ENCODE measurements at regions not wholly inside any gene's neighbourhood (a gene's known extent, or its start where the extent isn't known, plus 50 kb on each side); places are given as distances from the start of the nearest gene placed in this dataset.

DNA sequence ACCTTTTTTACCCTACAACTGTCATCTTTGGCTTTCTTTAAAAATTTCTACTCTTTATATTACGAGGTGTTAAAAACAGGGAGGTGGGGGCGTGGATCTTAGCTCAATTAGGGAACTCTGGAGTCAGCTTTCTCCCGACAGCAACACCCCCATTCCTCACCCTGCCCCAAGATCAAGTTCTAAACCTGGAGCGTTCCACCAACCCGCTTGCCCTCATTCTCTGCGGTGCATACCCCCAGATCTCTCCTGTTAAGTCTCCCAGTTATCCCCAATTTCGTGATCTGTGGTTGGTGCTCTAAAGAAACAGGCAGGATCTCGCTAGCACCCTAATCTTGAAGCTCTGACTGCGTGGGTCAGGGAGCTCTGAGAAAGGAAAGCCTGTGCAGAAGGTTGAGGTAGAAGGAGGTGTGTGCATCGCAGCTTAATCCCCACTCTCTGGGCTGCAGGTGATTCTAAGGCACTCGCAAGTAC lies 177.3 kb upstream of the NTM start:
- ATAC-seq, result no peak

DNA sequence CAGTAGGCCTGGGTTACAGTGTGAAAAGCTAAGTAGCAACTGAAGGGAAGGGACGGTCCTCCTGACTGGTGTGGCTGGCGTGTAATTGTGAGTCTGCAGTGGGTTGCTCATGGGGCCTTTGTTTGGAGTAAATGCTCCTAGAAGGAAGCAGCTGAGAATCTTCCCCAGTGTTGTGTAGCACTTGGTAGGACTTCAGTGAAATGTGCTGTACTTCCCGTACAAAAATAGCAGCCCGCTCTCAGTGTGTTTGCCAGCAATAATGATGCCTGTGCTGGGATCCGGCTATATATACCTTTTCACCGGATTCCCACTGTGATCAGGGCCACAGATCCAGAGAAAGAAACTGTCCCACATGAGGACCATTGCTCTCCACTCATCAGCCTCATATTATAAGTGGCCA lies 175.7 kb upstream of the NTM start:
- TF ChIP-seq OSR1 (CRISPR knock-in tag; IDR thresholded peaks at IDR 0.05) (no peak), ARNTL (CRISPR knock-in tag; IDR thresholded peaks at IDR 0.05; ENCODE audit: borderline replicate concordance, low read depth) (no peak), ZFP30 (CRISPR knock-in tag; IDR thresholded peaks at IDR 0.05) (no peak), CSDC2 (CRISPR knock-in tag; IDR thresholded peaks at IDR 0.05) (no peak), ZNF565 (CRISPR knock-in tag; conservative IDR thresholded peaks at IDR 0.05; ENCODE audit: low read depth) (no peak), ISL1 (CRISPR knock-in tag; IDR thresholded peaks at IDR 0.05) (no peak)
- TF ChIP-seq, protein P1, sequence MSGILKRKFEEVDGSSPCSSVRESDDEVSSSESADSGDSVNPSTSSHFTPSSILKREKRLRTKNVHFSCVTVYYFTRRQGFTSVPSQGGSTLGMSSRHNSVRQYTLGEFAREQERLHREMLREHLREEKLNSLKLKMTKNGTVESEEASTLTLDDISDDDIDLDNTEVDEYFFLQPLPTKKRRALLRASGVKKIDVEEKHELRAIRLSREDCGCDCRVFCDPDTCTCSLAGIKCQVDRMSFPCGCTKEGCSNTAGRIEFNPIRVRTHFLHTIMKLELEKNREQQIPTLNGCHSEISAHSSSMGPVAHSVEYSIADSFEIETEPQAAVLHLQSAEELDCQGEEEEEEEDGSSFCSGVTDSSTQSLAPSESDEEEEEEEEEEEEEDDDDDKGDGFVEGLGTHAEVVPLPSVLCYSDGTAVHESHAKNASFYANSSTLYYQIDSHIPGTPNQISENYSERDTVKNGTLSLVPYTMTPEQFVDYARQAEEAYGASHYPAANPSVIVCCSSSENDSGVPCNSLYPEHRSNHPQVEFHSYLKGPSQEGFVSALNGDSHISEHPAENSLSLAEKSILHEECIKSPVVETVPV (CRISPR knock-in tag; IDR thresholded peaks at IDR 0.05), result no peak
- ATAC-seq, result no peak

More for the DNA sequence above, 177.3 kb upstream of the NTM start:
- TF ChIP-seq PPARA (CRISPR knock-in tag; IDR thresholded peaks at IDR 0.05; ENCODE audit: borderline replicate concordance) (no peak), ZNF8 (CRISPR knock-in tag; IDR thresholded peaks at IDR 0.05) (no peak)

DNA sequence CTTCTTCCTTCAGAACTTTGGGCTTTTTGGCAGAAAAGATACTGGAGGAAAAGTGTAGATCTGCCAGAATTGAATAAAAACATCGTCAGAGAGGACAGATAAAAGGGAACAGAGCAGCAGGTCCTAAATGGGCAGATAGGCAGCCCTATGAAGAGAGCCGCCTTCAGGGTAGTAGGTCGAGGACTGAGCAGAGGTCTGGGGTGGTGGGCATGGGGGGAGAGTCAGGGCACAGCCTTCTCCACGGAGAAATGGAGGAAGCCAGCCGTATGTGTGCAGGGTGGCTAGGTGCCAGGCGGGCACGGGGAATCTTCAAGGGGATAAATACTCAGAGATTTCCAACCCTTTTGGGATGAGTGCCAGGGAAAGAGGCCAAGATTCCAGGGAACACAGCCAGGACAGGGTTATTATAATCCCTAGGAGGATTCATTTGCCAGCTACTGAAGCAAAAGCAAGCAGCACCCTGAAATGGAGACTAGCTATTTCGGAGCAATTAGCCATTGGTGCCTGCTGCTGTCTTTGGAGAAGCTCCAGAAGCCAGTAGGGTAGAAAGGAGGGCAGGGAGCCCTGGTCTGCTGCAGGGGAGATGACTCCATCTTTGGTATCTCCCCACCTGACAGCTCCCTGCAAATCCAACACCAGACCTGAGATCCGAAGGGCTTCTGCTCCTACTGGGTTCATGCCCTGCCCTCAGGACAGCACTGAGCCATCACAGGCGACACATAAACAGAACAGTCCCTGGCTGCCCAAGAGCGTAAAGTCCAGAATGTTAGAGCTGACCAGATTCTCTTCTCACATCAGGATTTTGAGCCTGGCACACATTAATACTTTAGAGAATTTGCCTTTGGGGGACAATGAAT lies 174.5 kb upstream of the NTM start:
- ATAC-seq, result no peak; the same call in 2 of the 3 replicates

DNA sequence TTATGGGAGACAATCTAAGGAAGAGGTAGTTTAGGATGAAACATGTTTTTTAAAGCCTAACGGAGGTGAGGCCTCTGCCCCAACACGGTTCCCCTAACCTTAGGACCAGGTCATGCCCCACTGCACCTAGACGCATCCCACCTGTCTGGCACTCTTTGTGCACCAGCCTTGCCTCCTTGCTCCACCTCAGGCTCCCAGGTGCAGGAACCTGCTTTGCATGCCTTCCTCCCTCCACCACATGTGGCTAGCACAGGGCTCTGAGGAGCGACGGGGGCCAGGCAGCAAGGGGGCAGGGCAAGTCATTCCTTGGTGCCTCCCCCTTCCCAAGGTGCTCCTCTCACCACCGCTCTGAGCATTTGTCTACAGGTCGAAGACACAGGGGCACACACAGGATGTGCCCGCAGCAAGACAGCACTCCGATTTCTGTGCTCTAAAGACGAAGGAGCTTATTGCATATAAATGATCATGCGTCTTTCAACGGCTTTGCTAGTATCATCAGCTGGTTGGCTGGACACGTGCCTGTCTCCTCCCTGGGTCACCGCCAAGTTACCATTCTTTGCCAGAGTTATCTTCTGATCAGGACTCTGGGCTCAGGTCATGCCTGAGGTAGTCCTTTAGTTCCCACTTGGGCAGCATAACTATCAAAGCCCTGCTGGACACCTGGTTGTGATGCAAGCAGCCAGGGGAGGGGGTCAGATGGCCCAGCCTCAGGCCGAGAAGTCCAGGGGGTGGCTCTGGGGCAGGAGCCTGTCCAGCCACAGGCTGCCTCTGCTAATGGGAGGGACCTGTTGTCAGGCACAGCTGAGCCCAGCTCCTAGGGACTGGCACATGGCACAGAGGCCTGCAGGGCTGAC lies 172.0 kb upstream of the NTM start:
- TF ChIP-seq ZFP30 (CRISPR knock-in tag; IDR thresholded peaks at IDR 0.05), result no peak
- no peak for TF ChIP-seq TOX (CRISPR knock-in tag; IDR thresholded peaks at IDR 0.05; ENCODE audit: borderline replicate concordance)
- TF ChIP-seq ARNTL (CRISPR knock-in tag; IDR thresholded peaks at IDR 0.05; ENCODE audit: borderline replicate concordance, low read depth), result no peak
- no peak for TF ChIP-seq ZNF70 (CRISPR knock-in tag; IDR thresholded peaks at IDR 0.05)
- TF ChIP-seq ZFP3 (CRISPR knock-in tag; IDR thresholded peaks at IDR 0.05), result no peak
- TF ChIP-seq ISL1 (CRISPR knock-in tag; IDR thresholded peaks at IDR 0.05), result no peak
- no peak for TF ChIP-seq ZNF8 (CRISPR knock-in tag; IDR thresholded peaks at IDR 0.05)
- TF ChIP-seq, protein P1 (CRISPR knock-in tag; IDR thresholded peaks at IDR 0.05), result no peak
- TF ChIP-seq OSR1 (CRISPR knock-in tag; IDR thresholded peaks at IDR 0.05), result no peak
- TF ChIP-seq, protein P2, sequence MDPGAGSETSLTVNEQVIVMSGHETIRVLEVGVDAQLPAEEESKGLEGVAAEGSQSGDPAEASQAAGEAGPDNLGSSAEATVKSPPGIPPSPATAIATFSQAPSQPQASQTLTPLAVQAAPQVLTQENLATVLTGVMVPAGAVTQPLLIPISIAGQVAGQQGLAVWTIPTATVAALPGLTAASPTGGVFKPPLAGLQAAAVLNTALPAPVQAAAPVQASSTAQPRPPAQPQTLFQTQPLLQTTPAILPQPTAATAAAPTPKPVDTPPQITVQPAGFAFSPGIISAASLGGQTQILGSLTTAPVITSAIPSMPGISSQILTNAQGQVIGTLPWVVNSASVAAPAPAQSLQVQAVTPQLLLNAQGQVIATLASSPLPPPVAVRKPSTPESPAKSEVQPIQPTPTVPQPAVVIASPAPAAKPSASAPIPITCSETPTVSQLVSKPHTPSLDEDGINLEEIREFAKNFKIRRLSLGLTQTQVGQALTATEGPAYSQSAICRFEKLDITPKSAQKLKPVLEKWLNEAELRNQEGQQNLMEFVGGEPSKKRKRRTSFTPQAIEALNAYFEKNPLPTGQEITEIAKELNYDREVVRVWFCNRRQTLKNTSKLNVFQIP (CRISPR knock-in tag; IDR thresholded peaks at IDR 0.05; ENCODE audit: borderline replicate concordance, low read depth), result no peak
- ATAC-seq, result no peak

More for the DNA sequence above, 174.5 kb upstream of the NTM start:
- no peak for TF ChIP-seq BACH2 (CRISPR knock-in tag; IDR thresholded peaks at IDR 0.05; ENCODE audit: borderline replicate concordance)
- TF ChIP-seq ESRRG (CRISPR knock-in tag; IDR thresholded peaks at IDR 0.05), result no peak
- no peak for TF ChIP-seq ZFP30 (CRISPR knock-in tag; IDR thresholded peaks at IDR 0.05)
- no peak for TF ChIP-seq OSR1 (CRISPR knock-in tag; IDR thresholded peaks at IDR 0.05)
- TF ChIP-seq, protein P2 (CRISPR knock-in tag; IDR thresholded peaks at IDR 0.05; ENCODE audit: borderline replicate concordance, low read depth), result no peak
- TF ChIP-seq TCF4 (CRISPR knock-in tag; IDR thresholded peaks at IDR 0.05; ENCODE audit: borderline replicate concordance), result no peak
- TF ChIP-seq ARNTL (CRISPR knock-in tag; IDR thresholded peaks at IDR 0.05; ENCODE audit: borderline replicate concordance, low read depth), result no peak
- no peak for TF ChIP-seq CSDC2 (CRISPR knock-in tag; IDR thresholded peaks at IDR 0.05)
- TF ChIP-seq ZFP3 (CRISPR knock-in tag; IDR thresholded peaks at IDR 0.05), result no peak
- TF ChIP-seq ZNF565 (CRISPR knock-in tag; conservative IDR thresholded peaks at IDR 0.05; ENCODE audit: low read depth), result no peak
- no peak for TF ChIP-seq ISL1 (CRISPR knock-in tag; IDR thresholded peaks at IDR 0.05)

DNA sequence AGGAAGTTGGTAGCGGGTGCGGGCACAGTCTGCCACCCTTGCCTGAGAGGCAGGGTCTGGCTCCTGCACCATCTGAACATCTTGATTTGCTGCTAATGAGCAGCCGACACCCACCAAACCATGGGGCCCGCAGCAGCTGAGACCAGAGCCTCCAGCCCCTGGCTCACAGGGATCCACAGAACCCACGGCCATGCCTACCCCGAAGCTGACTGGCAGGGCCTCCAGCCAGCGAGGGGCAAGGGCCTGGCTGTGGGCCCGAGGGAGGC lies 171.5 kb upstream of the NTM start:
- no peak for ATAC-seq
- TF ChIP-seq BACH2 (CRISPR knock-in tag; IDR thresholded peaks at IDR 0.05; ENCODE audit: borderline replicate concordance) (no peak), OSR1 (CRISPR knock-in tag; IDR thresholded peaks at IDR 0.05) (no peak), PPARA (CRISPR knock-in tag; IDR thresholded peaks at IDR 0.05; ENCODE audit: borderline replicate concordance) (no peak), TCF4 (CRISPR knock-in tag; IDR thresholded peaks at IDR 0.05; ENCODE audit: borderline replicate concordance) (no peak)
- TF ChIP-seq, protein P2 (CRISPR knock-in tag; IDR thresholded peaks at IDR 0.05; ENCODE audit: borderline replicate concordance, low read depth), result no peak
- TF ChIP-seq, protein P3, sequence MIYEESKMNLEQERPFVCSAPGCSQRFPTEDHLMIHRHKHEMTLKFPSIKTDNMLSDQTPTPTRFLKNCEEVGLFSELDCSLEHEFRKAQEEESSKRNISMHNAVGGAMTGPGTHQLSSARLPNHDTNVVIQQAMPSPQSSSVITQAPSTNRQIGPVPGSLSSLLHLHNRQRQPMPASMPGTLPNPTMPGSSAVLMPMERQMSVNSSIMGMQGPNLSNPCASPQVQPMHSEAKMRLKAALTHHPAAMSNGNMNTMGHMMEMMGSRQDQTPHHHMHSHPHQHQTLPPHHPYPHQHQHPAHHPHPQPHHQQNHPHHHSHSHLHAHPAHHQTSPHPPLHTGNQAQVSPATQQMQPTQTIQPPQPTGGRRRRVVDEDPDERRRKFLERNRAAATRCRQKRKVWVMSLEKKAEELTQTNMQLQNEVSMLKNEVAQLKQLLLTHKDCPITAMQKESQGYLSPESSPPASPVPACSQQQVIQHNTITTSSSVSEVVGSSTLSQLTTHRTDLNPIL (CRISPR knock-in tag; IDR thresholded peaks at IDR 0.05; ENCODE audit: low read depth), result no peak

Data from SK-N-SH treated with all-trans-retinoic acid at 6 μM for 48 hours (cell line).